Mesenchymal stem cell (in vitro differentiated cells and primary cell): ENCODE measurements at regions not wholly inside any gene's neighbourhood (a gene's known extent, or its start where the extent isn't known, plus 50 kb on each side); places are given as distances from the start of the nearest gene placed in this dataset.
A peak's percentile ranks its signal among the peaks of the same experiment; 100 is the strongest.
"Not testable (repeated sequence)": the region's sequence is repeated elsewhere in the genome, so short reads cannot be mapped to it uniquely, and the experiment has no call there.

ENCODE experiments used
- DNase-seq: peaks from one replicate; pipeline ENCODE4 v3.0.0-alpha.2; 2013
- H2AFZ ChIP-seq: one replicate; pipeline ENCODE4 v1.6.1; 2013; ENCODE audit warnings: low read depth, mild to moderate bottlenecking, control low read depth, inconsistent platforms, low read length, moderate library complexity
- H2AK5ac ChIP-seq: 2 replicates; pipeline ENCODE4 v1.6.1; 2013; ENCODE audit warnings: low read length, moderate library complexity, mild to moderate bottlenecking, inconsistent platforms; ENCODE audit not compliant: severe bottlenecking
- H2BK120ac ChIP-seq: one replicate; pipeline ENCODE4 v1.6.1; 2013; ENCODE audit warnings: low read depth, mild to moderate bottlenecking, inconsistent platforms, low read length, moderate library complexity
- H2BK12ac ChIP-seq, 2 experiments: one replicate each; pipeline ENCODE4 v1.6.1; 2013; ENCODE audit warnings: inconsistent platforms in 2 of 2, low read length in 2 of 2, mild to moderate bottlenecking in 2 of 2, moderate library complexity in 2 of 2, control low read depth in 1 of 2
- H2BK15ac ChIP-seq: one replicate; pipeline ENCODE4 v1.6.1; 2013; ENCODE audit warnings: mild to moderate bottlenecking, low read depth, inconsistent platforms; ENCODE audit not compliant: poor library complexity, severe bottlenecking
- H2BK5ac ChIP-seq: 2 replicates; pipeline ENCODE4 v1.6.1; 2013; ENCODE audit warnings: low read depth, mild to moderate bottlenecking, low read length, control low read depth, inconsistent platforms; ENCODE audit not compliant: poor library complexity, severe bottlenecking
- H3K14ac ChIP-seq, 2 experiments: one replicate each; pipeline ENCODE4 v1.6.1; 2013; ENCODE audit warnings: inconsistent platforms in 2 of 2, low read length in 2 of 2, control low read depth in 1 of 2, mild to moderate bottlenecking in 1 of 2, moderate library complexity in 1 of 2
- H3K18ac ChIP-seq, 2 experiments: one replicate each; pipeline ENCODE4 v1.6.1; 2013; ENCODE audit warnings: inconsistent platforms in 2 of 2, low read length in 2 of 2, control low read depth in 1 of 2, low read depth in 1 of 2, mild to moderate bottlenecking in 1 of 2
- H3K23ac ChIP-seq, 2 experiments: one replicate each; pipeline ENCODE4 v1.6.1; 2013; ENCODE audit warnings: inconsistent platforms in 2 of 2, low read length in 2 of 2, mild to moderate bottlenecking in 2 of 2, moderate library complexity in 2 of 2, control low read depth in 1 of 2
- H3K27ac ChIP-seq: 2 replicates; pipeline ENCODE4 v1.5.1; 2013; ENCODE audit warnings: mild to moderate bottlenecking, moderate library complexity, low read length, control low read depth, inconsistent platforms; ENCODE audit not compliant: poor library complexity, severe bottlenecking
- H3K27me3 ChIP-seq, 2 experiments: 2 replicates each; pipeline versions ENCODE4 v1.6.1 to v1.7.0; 2013; ENCODE audit warnings: low read length in 2 of 2, mild to moderate bottlenecking in 2 of 2, moderate library complexity in 2 of 2, control low read depth in 1 of 2, inconsistent platforms in 1 of 2; ENCODE audit not compliant: control insufficient read depth in 1 of 2, insufficient read depth in 1 of 2
- H3K36me3 ChIP-seq, 2 experiments: 2 replicates each; pipeline versions ENCODE4 v1.6.1 to v1.7.0; 2013; ENCODE audit warnings: low read length in 2 of 2, control low read depth in 1 of 2, inconsistent platforms in 1 of 2, low read depth in 1 of 2, mild to moderate bottlenecking in 1 of 2; ENCODE audit not compliant: insufficient read depth in 2 of 2, control insufficient read depth in 1 of 2
- H3K4ac ChIP-seq, 2 experiments: one replicate each; pipeline ENCODE4 v1.6.1; 2013; ENCODE audit warnings: inconsistent platforms in 2 of 2, low read length in 2 of 2, mild to moderate bottlenecking in 2 of 2, moderate library complexity in 2 of 2, control low read depth in 1 of 2, low read depth in 1 of 2
- H3K4me1 ChIP-seq: 2 replicates; pipeline ENCODE4 v1.6.1; 2013; ENCODE audit warnings: low read depth, low read length, control low read depth; ENCODE audit not compliant: control insufficient read depth, insufficient read depth
- H3K4me2 ChIP-seq: 2 replicates; pipeline ENCODE4 v1.6.1; 2013; ENCODE audit warnings: low read length, mild to moderate bottlenecking, inconsistent platforms; ENCODE audit not compliant: poor library complexity, severe bottlenecking
- H3K4me3 ChIP-seq, 2 experiments: 2 replicates each; pipeline versions ENCODE4 v1.5.1 to v1.7.0; 2013; ENCODE audit warnings: low read length in 2 of 2, mild to moderate bottlenecking in 2 of 2, control low read depth in 1 of 2, low read depth in 1 of 2; ENCODE audit not compliant: insufficient read depth in 1 of 2
- H3K79me1 ChIP-seq: replicated peaks from 2 replicates; pipeline ENCODE4 v1.6.1; 2013; ENCODE audit warnings: mild to moderate bottlenecking, control low read depth, low read length, inconsistent platforms; ENCODE audit not compliant: poor library complexity, severe bottlenecking
- H3K9ac ChIP-seq: 2 replicates; pipeline ENCODE4 v1.7.0; 2013; ENCODE audit warnings: mild to moderate bottlenecking, low read length, moderate library complexity
- H3K9me3 ChIP-seq: 2 replicates; pipeline ENCODE4 v1.7.0; 2013; ENCODE audit warnings: mild to moderate bottlenecking, low read length; ENCODE audit not compliant: control insufficient read depth
- H4K8ac ChIP-seq: one replicate; pipeline ENCODE4 v1.6.1; 2013; ENCODE audit warnings: inconsistent platforms, mild to moderate bottlenecking, low read length, moderate library complexity
- H4K91ac ChIP-seq: one replicate; pipeline ENCODE4 v1.6.1; 2013; ENCODE audit warnings: mild to moderate bottlenecking, low read length, inconsistent platforms
- WGBS: methylation state at CpG from one replicate; pipeline ENCODE4 v1.1.7; 2013; ENCODE audit warnings: mixed read lengths; 5-methylcytosine and 5-hydroxymethylcytosine counted together

DNA sequence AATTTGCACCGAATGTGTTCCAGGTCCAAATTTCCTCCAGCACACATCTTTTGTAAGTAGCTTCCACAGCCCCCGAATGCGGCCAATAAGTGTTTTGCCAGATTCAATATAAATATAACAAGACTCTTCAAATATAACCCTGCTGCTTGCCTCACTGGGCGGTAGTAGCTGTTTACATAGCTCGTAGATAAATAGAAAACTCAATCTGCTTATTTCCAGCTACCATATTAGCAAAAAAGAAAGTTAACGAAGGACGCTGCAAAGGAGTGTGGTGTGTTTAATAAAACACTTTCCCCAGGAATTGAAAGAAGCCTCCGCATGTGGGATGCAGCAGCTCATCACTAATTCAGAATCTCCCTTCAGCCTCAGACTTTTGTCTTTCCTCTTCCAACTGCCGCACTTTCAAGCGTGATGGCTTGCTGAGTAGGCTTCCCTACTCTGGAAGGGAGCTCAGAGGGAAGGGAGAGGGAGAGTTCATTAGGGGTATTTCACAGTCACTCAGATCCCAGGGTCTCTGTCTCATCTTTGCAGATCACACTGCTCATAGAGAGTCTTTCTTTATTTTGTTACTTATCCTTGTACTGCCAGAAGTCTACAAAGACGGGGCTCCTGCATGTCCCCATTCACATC is 367.0 kb downstream of the RND3 start:
- WGBS: 82% methylated on average over 10 of the region's 11 CpGs
- H3K14ac ChIP-seq: no peak overlapping the region
- H3K36me3 ChIP-seq: no peaks in the 10 kb centered on the region

DNA sequence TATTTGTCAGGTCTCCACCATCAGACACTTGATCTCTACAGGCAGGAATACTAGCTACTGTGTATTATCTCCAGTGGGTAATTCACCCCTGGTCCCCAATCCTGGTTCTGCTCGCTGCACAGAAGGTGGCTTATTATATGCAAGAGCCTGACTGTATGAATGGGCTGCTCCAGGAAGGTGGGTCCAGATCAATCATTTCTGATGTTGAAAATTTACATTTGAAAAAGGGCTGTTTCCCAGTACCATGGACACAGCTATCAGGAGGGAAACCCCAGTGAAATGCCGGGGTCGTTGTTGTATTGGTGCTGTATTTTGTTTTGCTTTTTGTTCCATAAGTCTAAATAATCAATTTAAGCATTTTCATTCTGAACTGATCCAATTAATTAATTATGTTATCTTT is 367.6 kb downstream of the RND3 start:
- Histone ChIP-seq H3K4me2 (no peak overlapping the region), H3K9ac (no peak overlapping the region), H3K27me3 (no peaks in the 10 kb centered on the region), H4K8ac (no peak overlapping the region), H3K36me3 (no peaks in the 10 kb centered on the region), H2AK5ac (no peak overlapping the region), H2BK5ac (no peak overlapping the region), H3K23ac (no peak overlapping the region), H3K4me3 (no peak overlapping the region), H2BK12ac (no peak overlapping the region), H2BK120ac (no peak overlapping the region), H2BK15ac (no peak overlapping the region), H3K9me3 (no peaks in the 10 kb centered on the region), H3K27ac (no peak overlapping the region), H3K18ac (no peak overlapping the region), H4K91ac (no peak overlapping the region), H3K4me1 (peaks cover 6% of the 10 kb centered on the region), H2AFZ (no peak overlapping the region), H3K14ac (no peak overlapping the region), H3K79me1 (no peaks in the 10 kb centered on the region), H3K4ac (no peak overlapping the region)
- no peak for DNase-seq
- WGBS: 84% methylated on average over 1 of the region's 3 CpGs

More for the DNA sequence above, 367.0 kb downstream of the RND3 start:
- H3K4ac ChIP-seq: no peak overlapping the region
- H3K18ac ChIP-seq: no peak overlapping the region
- no peak overlapping the region for H2BK12ac ChIP-seq
- no peak overlapping the region for H3K4me3 ChIP-seq
- no peak overlapping the region for H2BK15ac ChIP-seq
- H3K9me3 ChIP-seq: no peaks in the 10 kb centered on the region
- no peak for DNase-seq
- peaks cover 8% of the 10 kb centered on the region for H3K4me1 ChIP-seq
- no peak overlapping the region for H3K27ac ChIP-seq
- no peak overlapping the region for H2BK5ac ChIP-seq
- H3K23ac ChIP-seq: no peak overlapping the region
- H2AK5ac ChIP-seq: no peak overlapping the region
- no peak overlapping the region for H4K91ac ChIP-seq
- no peak overlapping the region for H4K8ac ChIP-seq
- H3K27me3 ChIP-seq: no peaks in the 10 kb centered on the region
- no peak overlapping the region for H3K4me2 ChIP-seq
- H2AFZ ChIP-seq: no peak overlapping the region
- H3K79me1 ChIP-seq: no peaks in the 10 kb centered on the region
- H2BK120ac ChIP-seq: no peak overlapping the region
- H3K9ac ChIP-seq: no peak overlapping the region

DNA sequence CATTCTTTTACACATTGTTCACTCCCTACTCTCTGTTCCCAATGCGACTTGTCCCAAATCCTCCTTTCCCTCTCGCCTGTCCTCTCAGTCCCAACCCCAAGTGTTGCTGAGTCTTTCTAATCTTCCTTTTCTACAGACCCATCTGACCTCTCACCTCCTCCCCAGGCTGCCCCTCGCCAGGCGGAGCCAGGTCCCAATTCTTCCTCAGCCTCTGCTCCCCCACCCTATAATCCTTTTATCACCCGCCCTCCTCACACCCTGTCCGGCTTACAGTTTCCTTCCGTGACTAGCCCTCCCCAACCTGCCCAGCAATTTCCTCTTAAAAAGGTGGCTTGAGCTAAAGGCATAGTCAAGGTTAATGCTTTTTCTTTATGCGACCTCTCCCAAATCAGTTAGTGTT is 373.4 kb downstream of the RND3 start:
- not testable (repeated sequence) for H2AFZ ChIP-seq, H3K23ac ChIP-seq, H2BK12ac ChIP-seq, H3K36me3 ChIP-seq, H2BK5ac ChIP-seq, H3K79me1 ChIP-seq, H3K14ac ChIP-seq, H3K4me1 ChIP-seq, DNase-seq, H3K27ac ChIP-seq, H3K9me3 ChIP-seq, H2AK5ac ChIP-seq, H2BK15ac ChIP-seq, H3K18ac ChIP-seq, H4K8ac ChIP-seq, H3K27me3 ChIP-seq, H4K91ac ChIP-seq, H3K4me3 ChIP-seq, H3K9ac ChIP-seq, H3K4me2 ChIP-seq, H3K4ac ChIP-seq, H2BK120ac ChIP-seq
- WGBS: 78% methylated on average over 8 of the region's 8 CpGs

DNA sequence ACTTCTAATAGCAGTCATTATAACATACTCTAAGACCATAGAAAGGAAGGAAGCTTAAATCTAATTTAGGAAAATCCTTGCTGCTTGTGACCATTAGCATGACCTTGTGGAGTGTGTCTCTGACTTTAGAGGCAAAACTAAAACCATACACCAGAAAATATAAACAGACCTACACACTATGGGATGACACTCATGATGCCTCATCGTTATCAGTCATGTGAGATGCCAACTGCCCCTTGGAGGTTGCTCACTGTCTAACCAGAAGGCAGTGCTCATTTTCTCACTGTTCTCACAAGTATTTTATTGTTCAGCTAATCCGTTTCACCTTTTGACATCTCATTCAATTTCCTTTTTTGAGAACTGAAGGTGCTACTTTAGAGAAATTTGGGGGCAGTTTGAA is 376.9 kb downstream of the RND3 start:
- H3K18ac ChIP-seq: no peak overlapping the region
- 0% methylated on average over 1 of the region's 2 CpGs for WGBS

More for the DNA sequence above, 376.9 kb downstream of the RND3 start:
- Histone ChIP-seq H3K9me3 (no peaks in the 10 kb centered on the region), H3K27me3 (no peaks in the 10 kb centered on the region), H2AK5ac (no peak overlapping the region), H2BK5ac (no peak overlapping the region), H3K23ac (no peak overlapping the region), H3K4ac (no peak overlapping the region), H4K91ac (no peak overlapping the region), H4K8ac (no peak overlapping the region), H3K4me1 (no peaks in the 10 kb centered on the region), H3K4me3 (no peak overlapping the region), H3K4me2 (no peak overlapping the region), H3K27ac (no peak overlapping the region), H2BK12ac (no peak overlapping the region), H3K9ac (no peak overlapping the region), H3K14ac (no peak overlapping the region), H2BK120ac (no peak overlapping the region), H3K79me1 (no peaks in the 10 kb centered on the region), H2AFZ (no peak overlapping the region), H2BK15ac (no peak overlapping the region), H3K36me3 (no peaks in the 10 kb centered on the region)
- peak; percentile 82 for DNase-seq
